Inferior parietal cortex (tissue), 1 donor: ENCODE measurements at regions not wholly inside any gene's neighbourhood (a gene's known extent, or its start where the extent isn't known, plus 50 kb on each side); places are given as distances from the start of the nearest gene placed in this dataset.
"Not testable (repeated sequence)": the region's sequence is repeated elsewhere in the genome, so short reads cannot be mapped to it uniquely, and the experiment has no call there.

Source experiments
- DNase-seq: peaks from one replicate; pipeline ENCODE4 v3.0.0-alpha.2; 2016; ENCODE audit errors: extremely low spot score

GRCh38 chrX:120753413-120754251 lies 122.0 kb downstream of the CT47B1 start:
- DNase-seq, result no peak

GRCh38 chrX:120752431-120753082 lies 122.7 kb upstream of the C1GALT1C1 start:
- DNase-seq, result no peak

GRCh38 chrX:120751683-120752082 lies 121.8 kb upstream of the C1GALT1C1 start:
- DNase-seq, result no peak

- DNase-seq, result no peak
Observed at GRCh38 chrX:120750381-120750780, 120.5 kb upstream of the C1GALT1C1 start.

GRCh38 chrX:120749141-120749846 lies 119.4 kb upstream of the C1GALT1C1 start:
- DNase-seq, result no peak

GRCh38 chrX:120746153-120746552 lies 116.3 kb upstream of the C1GALT1C1 start:
- DNase-seq, result no peak

- no peak for DNase-seq
Observed at GRCh38 chrX:120742946-120743665, 113.3 kb upstream of the C1GALT1C1 start.

GRCh38 chrX:120741452-120741851 lies 111.6 kb upstream of the C1GALT1C1 start:
- DNase-seq, result no peak

GRCh38 chrX:120740072-120740471 lies 110.2 kb upstream of the C1GALT1C1 start:
- no peak for DNase-seq

- no peak for DNase-seq
Observed at GRCh38 chrX:120739300-120739699, 109.4 kb upstream of the C1GALT1C1 start.

- DNase-seq, result no peak
Observed at GRCh38 chrX:120736989-120737388, 107.1 kb upstream of the C1GALT1C1 start.

GRCh38 chrX:120735966-120736365 lies 106.1 kb upstream of the C1GALT1C1 start:
- no peak for DNase-seq

- DNase-seq, result no peak
Observed at GRCh38 chrX:120732879-120733278, 103.0 kb upstream of the C1GALT1C1 start.

GRCh38 chrX:120732461-120732860 lies 102.6 kb upstream of the C1GALT1C1 start:
- no peak for DNase-seq

- DNase-seq, result no peak
Observed at GRCh38 chrX:120731386-120731785, 101.5 kb upstream of the C1GALT1C1 start.

GRCh38 chrX:120729506-120730255 lies 99.8 kb upstream of the C1GALT1C1 start:
- not testable (repeated sequence) for DNase-seq

GRCh38 chrX:120727911-120728310 lies 98.1 kb upstream of the C1GALT1C1 start:
- DNase-seq, result no peak

GRCh38 chrX:120727452-120727851 lies 97.6 kb upstream of the C1GALT1C1 start:
- no peak for DNase-seq

GRCh38 chrX:120726294-120726693 lies 96.4 kb upstream of the C1GALT1C1 start:
- no peak for DNase-seq

- DNase-seq, result no peak
Observed at GRCh38 chrX:120725874-120726273, 96.0 kb upstream of the C1GALT1C1 start.

- no peak for DNase-seq
Observed at GRCh38 chrX:120719622-120720021, 89.8 kb upstream of the C1GALT1C1 start.
